AG09309 (cell line): ENCODE measurements at regions not wholly inside any gene's neighbourhood (a gene's known extent, or its start where the extent isn't known, plus 50 kb on each side); places are given as distances from the start of the nearest gene placed in this dataset.
"Not testable (repeated sequence)": the region's sequence is repeated elsewhere in the genome, so short reads cannot be mapped to it uniquely, and the experiment has no call there.

Source experiments
- DNase-seq: peaks from one replicate; pipeline ENCODE4 v3.0.0-alpha.2; 2010; ENCODE audit warnings: low read depth
- H3K4me3 ChIP-seq: 2 replicates; pipeline ENCODE4 v1.5.1; 2011; ENCODE audit warnings: mild to moderate bottlenecking, low read depth, low read length, moderate library complexity; ENCODE audit not compliant: control insufficient read depth
- CTCF ChIP-seq: IDR thresholded peaks from 2 replicates; pipeline ENCODE4 v1.5.1; 2011; ENCODE audit warnings: mild to moderate bottlenecking, low read depth, low read length, inconsistent platforms; ENCODE audit not compliant: insufficient read depth, control insufficient read depth; ENCODE audit errors: missing control alignments

- DNase-seq = no peak
- no peak overlapping the region for H3K4me3 ChIP-seq
- TF ChIP-seq CTCF = no peak
Observed at GRCh38 chr12:102314821-102315220, 117.2 kb upstream of the PMCH start.

- DNase-seq, H3K4me3 ChIP-seq: not testable (repeated sequence)
Observed at GRCh38 chr12:102313116-102313971, 115.7 kb upstream of the PMCH start.

GRCh38 chr12:102305486-102305885, 107.9 kb upstream of the PMCH start:
- no peak for TF ChIP-seq CTCF
- H3K4me3 ChIP-seq = no peak overlapping the region
- DNase-seq = no peak

GRCh38 chr12:102304667-102305066, 107.0 kb upstream of the PMCH start:
- DNase-seq, H3K4me3 ChIP-seq: not testable (repeated sequence)

GRCh38 chr12:102302553-102302952, 104.9 kb upstream of the PMCH start:
- no peak overlapping the region for H3K4me3 ChIP-seq
- no peak for DNase-seq
- no peak for TF ChIP-seq CTCF

- no peak for DNase-seq
- no peak for TF ChIP-seq CTCF
- H3K4me3 ChIP-seq = no peak overlapping the region
Observed at GRCh38 chr12:102301547-102301946, 103.9 kb upstream of the PMCH start.

- TF ChIP-seq CTCF = peak; percentile 36
- H3K4me3 ChIP-seq = no peak overlapping the region
- peak; percentile 16 for DNase-seq
Observed at GRCh38 chr12:102300824-102301461, 103.3 kb upstream of the PMCH start.
